NCI-H1105 (cell line): ENCODE measurements at regions not wholly inside any gene's neighbourhood (a gene's known extent, or its start where the extent isn't known, plus 50 kb on each side); places are given as distances from the start of the nearest gene placed in this dataset.

ENCODE experiments used
- DNase-seq: peaks from one replicate; lab custom pipeline; 2025; lab: John Stamatoyannopoulos, UW

GRCh38 chr12:97275256-97275655 lies 187.3 kb upstream of the RMST start:
- no peak for DNase-seq

GRCh38 chr12:97275728-97276590 lies 186.6 kb upstream of the RMST start:
- DNase-seq = no peak

GRCh38 chr12:97276661-97277429 lies 185.8 kb upstream of the RMST start:
- DNase-seq = no peak

GRCh38 chr12:97283297-97283696 lies 179.3 kb upstream of the RMST start:
- DNase-seq = no peak

- no peak for DNase-seq
Observed at GRCh38 chr12:97288531-97288930, 174.1 kb upstream of the RMST start.

- no peak for DNase-seq
Observed at GRCh38 chr12:97292588-97292987, 170.0 kb upstream of the RMST start.

- DNase-seq = no peak
Observed at GRCh38 chr12:97293541-97293940, 169.1 kb upstream of the RMST start.

GRCh38 chr12:97299847-97300246 lies 162.8 kb upstream of the RMST start:
- DNase-seq = no peak

GRCh38 chr12:97300431-97300830 lies 162.2 kb upstream of the RMST start:
- DNase-seq = no peak

GRCh38 chr12:97300891-97301290 lies 161.7 kb upstream of the RMST start:
- DNase-seq = no peak

- DNase-seq = no peak
Observed at GRCh38 chr12:97301576-97301975, 161.0 kb upstream of the RMST start.

GRCh38 chr12:97305651-97306050 lies 157.0 kb upstream of the RMST start:
- no peak for DNase-seq

GRCh38 chr12:97306147-97306546 lies 156.5 kb upstream of the RMST start:
- no peak for DNase-seq

GRCh38 chr12:97308576-97309198 lies 153.9 kb upstream of the RMST start:
- no peak for DNase-seq

GRCh38 chr12:97309921-97310320 lies 152.7 kb upstream of the RMST start:
- DNase-seq = no peak

GRCh38 chr12:97312570-97313135 lies 150.0 kb upstream of the RMST start:
- DNase-seq = no peak

GRCh38 chr12:97313471-97314190 lies 149.0 kb upstream of the RMST start:
- no peak for DNase-seq

- DNase-seq = no peak
Observed at GRCh38 chr12:97316321-97316720, 146.3 kb upstream of the RMST start.

GRCh38 chr12:97321621-97322020 lies 141.0 kb upstream of the RMST start:
- no peak for DNase-seq

- no peak for DNase-seq
Observed at GRCh38 chr12:97322388-97322787, 140.2 kb upstream of the RMST start.

GRCh38 chr12:97323154-97323553 lies 139.4 kb upstream of the RMST start:
- DNase-seq = no peak

- DNase-seq = no peak
Observed at GRCh38 chr12:97324471-97324870, 138.1 kb upstream of the RMST start.
